HepG2 (cell line): ENCODE measurements at regions not wholly inside any gene's neighbourhood (a gene's known extent, or its start where the extent isn't known, plus 50 kb on each side); places are given as distances from the start of the nearest gene placed in this dataset.

Experiments used
- ATAC-seq: fragments of 200-7000 bp; cut with Tn5 transposase; 3 replicates; pipeline ENCODE4 v1.9.1; 2020; ENCODE audit warnings: mild to moderate bottlenecking, moderate library complexity
- BruUV-seq: library from RNA; stranded (reverse); fragments of 400-500 nt; replicated peaks from 2 replicates; lab custom pipeline; 2021; lab: Mats Ljungman, UMichigan
- CTCF ChIA-PET: fragments of 300-600 bp; formaldehyde crosslinking; extraction: SDS; loops from one replicate; lab custom pipeline; 2021; ENCODE audit warnings: low total read pairs, inconsistent platforms, low intra/inter-chr PET ratio; lab: Yijun Ruan, JAX
- POLR2A ChIA-PET: fragments of 350-600 bp; sonication (Branson Sonifier 250); formaldehyde crosslinking; loops from one replicate; lab custom pipeline; 2020; ENCODE audit warnings: antibody characterized with exemption, inconsistent platforms; lab: Yijun Ruan, JAX
- DNase-seq: peaks from one replicate; pipeline ENCODE4 v3.0.0-alpha.2; 2015; ENCODE audit warnings: low spot score
- FAIRE-seq: peaks from 3 replicates; lab custom pipeline; 2011; peaks lifted over from hg19 to GRCh38; lab: Jason Lieb, UNC
- H2AFZ ChIP-seq: one replicate; pipeline ENCODE4 v1.6.1; 2011; ENCODE audit warnings: low read length, inconsistent platforms
- H3K27ac ChIP-seq: fragments of 300-600 bp; 3 replicates; pipeline ENCODE4 v1.8.0; 2011; ENCODE audit warnings: mixed run types, mild to moderate bottlenecking, mixed read lengths, low read length, inconsistent platforms; ENCODE audit not compliant: insufficient read depth; ENCODE audit errors: extremely low read length
- H3K27me3 ChIP-seq, 2 experiments: fragments of 200-600 bp in 1 of 2; 2 replicates in 1 of 2; 3 replicates in 1 of 2; pipeline versions ENCODE4 v1.6.0 to v1.8.0; 2011; ENCODE audit warnings: low read length in 2 of 2, mild to moderate bottlenecking in 2 of 2, moderate library complexity in 2 of 2, inconsistent platforms in 1 of 2; ENCODE audit not compliant: insufficient read depth in 2 of 2, control insufficient read depth in 1 of 2
- H3K36me3 ChIP-seq, 2 experiments: fragments of 200-600 bp in 1 of 2; replicated peaks in 1 of 2; 2 replicates in 1 of 2; 3 replicates in 1 of 2; pipeline versions ENCODE4 v1.5.1 to v1.8.0; 2011; ENCODE audit warnings: low read length in 2 of 2, inconsistent platforms in 1 of 2; ENCODE audit not compliant: insufficient read depth in 2 of 2, control insufficient read depth in 1 of 2
- H3K4me1 ChIP-seq: 2 replicates; pipeline ENCODE4 v1.5.1; 2012; ENCODE audit warnings: low read length, inconsistent platforms; ENCODE audit not compliant: insufficient read depth
- H3K4me2 ChIP-seq: 2 replicates; pipeline ENCODE4 v1.6.0; 2011; ENCODE audit warnings: low read depth, low read length, inconsistent platforms
- H3K4me3 ChIP-seq, 3 experiments: fragments of 200-600 bp in 1 of 3; sonication (generic), shearing (Covaris generic) in 1 of 3; replicated peaks in 1 of 3; 2 replicates each; pipeline ENCODE4 v1.5.1; 2011 to 2016; ENCODE audit warnings: low read length in 3 of 3, inconsistent platforms in 2 of 3, low read depth in 2 of 3, mild to moderate bottlenecking in 2 of 3, control low read depth in 1 of 3, mixed read lengths in 1 of 3; ENCODE audit not compliant: insufficient read depth in 1 of 3
- H3K79me2 ChIP-seq: one replicate; pipeline ENCODE4 v1.6.1; 2011; ENCODE audit warnings: low read length, inconsistent platforms; ENCODE audit not compliant: insufficient read depth
- H3K9ac ChIP-seq: 2 replicates; pipeline ENCODE4 v1.6.0; 2011; ENCODE audit warnings: mild to moderate bottlenecking, low read depth, low read length, inconsistent platforms; ENCODE audit not compliant: insufficient read depth
- H3K9me3 ChIP-seq: 2 replicates; pipeline ENCODE4 v1.5.1; 2012; ENCODE audit warnings: mild to moderate bottlenecking, low read length
- H4K20me1 ChIP-seq: 2 replicates; pipeline ENCODE4 v1.6.0; 2011; ENCODE audit warnings: inconsistent platforms, mild to moderate bottlenecking, low read length, moderate library complexity; ENCODE audit not compliant: insufficient read depth
- EP300 ChIP-seq, 3 experiments: sonication (generic) in 1 of 3; formaldehyde crosslinking in 1 of 3; IDR thresholded peaks; 2 replicates each; pipeline versions ENCODE4 v1.5.1 to v1.6.1; 2011 to 2020; ENCODE audit warnings: low read depth in 2 of 3, low read length in 2 of 3, borderline replicate concordance in 1 of 3, improper control_type of control experiment in 1 of 3, mild to moderate bottlenecking in 1 of 3, missing genetic modification reagents in 1 of 3, moderate library complexity in 1 of 3
- KAT7 ChIP-seq: IDR thresholded peaks from 2 replicates; pipeline ENCODE4 v1.6.1; 2018; ENCODE audit warnings: borderline replicate concordance, missing compliant biosample characterization
- MLLT10 ChIP-seq: sonication (generic); formaldehyde crosslinking; IDR thresholded peaks from 2 replicates; pipeline ENCODE4 v1.4.0; 2020; ENCODE audit warnings: missing genetic modification reagents
- MYPOP ChIP-seq: sonication (generic); formaldehyde crosslinking; IDR thresholded peaks from 2 replicates; pipeline ENCODE4 v1.8.1; 2023; ENCODE audit warnings: mild to moderate bottlenecking, moderate library complexity, missing genetic modification reagents
- TGIF2 ChIP-seq: IDR thresholded peaks from 2 replicates; pipeline ENCODE4 v1.6.1; 2016; ENCODE audit warnings: control low read depth, missing compliant biosample characterization
- WIZ ChIP-seq: sonication (generic); formaldehyde crosslinking; IDR thresholded peaks from 2 replicates; pipeline ENCODE4 v1.5.1; 2020; ENCODE audit warnings: mild to moderate bottlenecking, missing genetic modification reagents
- XRCC5 ChIP-seq: fragments of 200-400 bp; formaldehyde crosslinking; optimal IDR thresholded peaks from 2 replicates; pipeline ENCODE3; 2017; ENCODE audit warnings: mild to moderate bottlenecking, low read length
- ZBTB21 ChIP-seq: sonication (generic); formaldehyde crosslinking; IDR thresholded peaks from 2 replicates; pipeline ENCODE4 v1.4.0; 2020; ENCODE audit warnings: missing genetic modification reagents
- ZEB1 ChIP-seq: IDR thresholded peaks from 2 replicates; pipeline ENCODE4 v1.6.1; 2012; ENCODE audit warnings: mild to moderate bottlenecking, low read depth, inconsistent platforms; ENCODE audit not compliant: insufficient replicate concordance
- ZNF256 ChIP-seq: sonication (generic); formaldehyde crosslinking; conservative IDR thresholded peaks from 2 replicates; pipeline ENCODE4 v1.4.0; 2020; ENCODE audit warnings: missing genetic modification reagents
- WGBS: methylation state at CpG from one replicate; pipeline ENCODE4 v1.1.6; 2017; ENCODE audit warnings: low lambda C conversion rate; 5-methylcytosine and 5-hydroxymethylcytosine counted together
- in situ Hi-C: cut with HindIII; loops from 2 replicates; pipeline ENCODE4 v1.10.0; 2017; ENCODE audit warnings: low pct_unique_long_range_greater_than_20kb; ENCODE audit not compliant: extremely low pct_ligation_motif_present
- intact Hi-C: fragments of 100-400 bp; cut with micrococcal nuclease; formaldehyde crosslinking; loops from one replicate; pipeline ENCODE4 v1.10.0; 2022; ENCODE audit not compliant: unreplicated experiment
- TF ChIP-seq, protein P1 (sequence below): fragments of 450-650 bp; IDR thresholded peaks from 2 replicates; pipeline ENCODE4 v1.6.1; 2017; ENCODE audit warnings: mild to moderate bottlenecking

DNA sequence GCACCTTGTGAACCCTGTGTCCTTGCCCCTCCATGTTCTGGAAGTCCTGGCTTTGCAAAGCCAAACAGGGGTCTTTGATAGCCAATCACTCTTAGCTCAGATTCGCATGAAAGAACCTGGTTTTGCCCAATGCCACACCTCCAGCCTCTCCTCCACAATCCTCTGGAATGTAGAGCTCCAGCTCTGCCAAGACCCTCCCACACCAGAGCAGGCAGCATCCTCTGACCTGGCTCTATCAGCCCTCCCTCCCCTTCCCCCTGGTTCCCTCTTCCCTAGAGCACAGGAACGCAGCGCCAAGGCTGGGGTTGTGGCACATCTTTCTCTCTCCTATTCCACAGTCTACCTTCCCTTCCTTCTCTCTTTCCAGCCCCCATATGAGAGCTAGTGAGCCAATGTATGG is 133.3 kb downstream of the RPLP1 start:
- CTCF ChIA-PET, result no interaction called here
- intact Hi-C loops (no loop called here), in situ Hi-C loops (loop anchor here (25.0 kb wide), 1 partner anchor 551 kb away; no protein-coding TSS in a partner anchor)
- H3K9ac ChIP-seq, result no peak overlapping the region
- H3K9me3 ChIP-seq, result no peaks in the 10 kb centered on the region
- TF ChIP-seq ZBTB21, result no peak
- H3K4me2 ChIP-seq, result no peak overlapping the region
- H3K79me2 ChIP-seq, result no peaks in the 10 kb centered on the region
- H3K27ac ChIP-seq, result no peak overlapping the region
- ATAC-seq, result no peak
- H2AFZ ChIP-seq, result no peak overlapping the region
- BruUV-seq, result no TSS peak
- peaks cover 17 to 83% of the 10 kb centered on the region in 2 experiments for H3K27me3 ChIP-seq
- POLR2A ChIA-PET, result no interaction called here
- peaks cover 76% of the 10 kb centered on the region for H4K20me1 ChIP-seq
- no peak overlapping the region for H3K4me3 ChIP-seq
- FAIRE-seq, result no peak
- no peaks in the 10 kb centered on the region for H3K4me1 ChIP-seq
- no peaks in the 10 kb centered on the region for H3K36me3 ChIP-seq
- DNase-seq, result no peak
- WGBS, result 30% methylated on average over 3 of the region's 3 CpGs

- TF ChIP-seq WIZ (no peak), TGIF2 (CRISPR knock-in tag) (no peak), ZEB1 (no peak), MYPOP (CRISPR knock-in tag) (no peak), EP300 (IDR thresholded peaks at IDR 0.05; ENCODE audit: low read depth in 2 of 2, low read length in 2 of 2) (no peak), EP300 (CRISPR knock-in tag; IDR thresholded peaks at IDR 0.05; ENCODE audit: borderline replicate concordance) (no peak), MLLT10 (CRISPR knock-in tag) (no peak), XRCC5 (no peak), KAT7 (CRISPR knock-in tag) (no peak), ZNF256 (no peak)
- TF ChIP-seq, protein P1, sequence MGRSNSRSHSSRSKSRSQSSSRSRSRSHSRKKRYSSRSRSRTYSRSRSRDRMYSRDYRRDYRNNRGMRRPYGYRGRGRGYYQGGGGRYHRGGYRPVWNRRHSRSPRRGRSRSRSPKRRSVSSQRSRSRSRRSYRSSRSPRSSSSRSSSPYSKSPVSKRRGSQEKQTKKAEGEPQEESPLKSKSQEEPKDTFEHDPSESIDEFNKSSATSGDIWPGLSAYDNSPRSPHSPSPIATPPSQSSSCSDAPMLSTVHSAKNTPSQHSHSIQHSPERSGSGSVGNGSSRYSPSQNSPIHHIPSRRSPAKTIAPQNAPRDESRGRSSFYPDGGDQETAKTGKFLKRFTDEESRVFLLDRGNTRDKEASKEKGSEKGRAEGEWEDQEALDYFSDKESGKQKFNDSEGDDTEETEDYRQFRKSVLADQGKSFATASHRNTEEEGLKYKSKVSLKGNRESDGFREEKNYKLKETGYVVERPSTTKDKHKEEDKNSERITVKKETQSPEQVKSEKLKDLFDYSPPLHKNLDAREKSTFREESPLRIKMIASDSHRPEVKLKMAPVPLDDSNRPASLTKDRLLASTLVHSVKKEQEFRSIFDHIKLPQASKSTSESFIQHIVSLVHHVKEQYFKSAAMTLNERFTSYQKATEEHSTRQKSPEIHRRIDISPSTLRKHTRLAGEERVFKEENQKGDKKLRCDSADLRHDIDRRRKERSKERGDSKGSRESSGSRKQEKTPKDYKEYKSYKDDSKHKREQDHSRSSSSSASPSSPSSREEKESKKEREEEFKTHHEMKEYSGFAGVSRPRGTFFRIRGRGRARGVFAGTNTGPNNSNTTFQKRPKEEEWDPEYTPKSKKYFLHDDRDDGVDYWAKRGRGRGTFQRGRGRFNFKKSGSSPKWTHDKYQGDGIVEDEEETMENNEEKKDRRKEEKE, result no peak
- FAIRE-seq, result no peak
- intact Hi-C loops, result no loop called here
- Histone ChIP-seq H3K36me3 (no peaks in the 10 kb centered on the region), H3K4me3 (no peak overlapping the region), H3K27ac (no peak overlapping the region), H3K9me3 (no peaks in the 10 kb centered on the region), H3K79me2 (no peaks in the 10 kb centered on the region), H2AFZ (no peak overlapping the region), H3K9ac (no peak overlapping the region), H3K4me2 (no peak overlapping the region), H4K20me1 (peaks cover 76% of the 10 kb centered on the region), H3K4me1 (peaks cover 7% of the 10 kb centered on the region), H3K27me3 (peaks cover 15 to 82% of the 10 kb centered on the region in 2 experiments)
- BruUV-seq, result no TSS peak
- DNase-seq, result no peak
- no peak for ATAC-seq
- WGBS, result 20% methylated on average over 3 of the region's 9 CpGs
- ChIA-PET POLR2A (no interaction called here), CTCF (no interaction called here)
- in situ Hi-C loops, result loop anchor here (25.0 kb wide), 1 partner anchor 551 kb away; no protein-coding TSS in a partner anchor
These were observed 134.1 kb downstream of the RPLP1 start for GRCh38 chr15:69586721-69587120.
